ENCODE measurements at regions not wholly inside any gene's neighbourhood (a gene's known extent, or its start where the extent isn't known, plus 50 kb on each side); places are given as distances from the start of the nearest gene placed in this dataset.

- no peak overlapping the region for H3K4me3 Mint-ChIP-seq (ENCODE audit: unreplicated experiment)
- H3K27ac Mint-ChIP-seq (ENCODE audit: low read depth, unreplicated experiment), result no peak overlapping the region
- BruUV-seq (replicated peaks), result no TSS peak
- DNase-seq (ENCODE audit: unreplicated experiment), result no peak
- peaks cover 30% of the 10 kb centered on the region for H3K27me3 Mint-ChIP-seq (ENCODE audit: insufficient read depth, unreplicated experiment)
- intact Hi-C loops (cut with micrococcal nuclease), result no loop called here
- H3K36me3 Mint-ChIP-seq (ENCODE audit: insufficient read depth, unreplicated experiment), result no peaks in the 10 kb centered on the region
- CTCF ChIA-PET, result no interaction called here
- no peaks in the 10 kb centered on the region for H3K4me1 Mint-ChIP-seq (ENCODE audit: insufficient read depth, unreplicated experiment)
- TF ChIP-seq CTCF (IDR thresholded peaks at IDR 0.05; ENCODE audit: unreplicated experiment), result no peak
- H3K9me3 Mint-ChIP-seq (ENCODE audit: unreplicated experiment), result no peaks in the 10 kb centered on the region
- POLR2A ChIA-PET, result no interaction called here
Measured at GRCh38 chr9:19600538-19600937, 188.3 kb downstream of the SLC24A2 start.

GRCh38 chr9:19598722-19599121 lies 189.9 kb downstream of the ACER2 start:
- H3K4me3 Mint-ChIP-seq (ENCODE audit: unreplicated experiment), result no peak overlapping the region
- H3K4me1 Mint-ChIP-seq (ENCODE audit: insufficient read depth, unreplicated experiment), result no peaks in the 10 kb centered on the region
- DNase-seq (ENCODE audit: unreplicated experiment), result no peak
- H3K36me3 Mint-ChIP-seq (ENCODE audit: insufficient read depth, unreplicated experiment), result no peaks in the 10 kb centered on the region
- BruUV-seq (replicated peaks), result no TSS peak
- H3K27me3 Mint-ChIP-seq (ENCODE audit: insufficient read depth, unreplicated experiment), result peaks cover 24% of the 10 kb centered on the region
- intact Hi-C loops (cut with micrococcal nuclease), result no loop called here
- ChIA-PET POLR2A (no interaction called here), CTCF (interaction anchor here (0.6 to 1.1 kb wide), 3 partner anchors 26 to 1074 kb away, joined by 3 read pairs; no protein-coding TSS in a partner anchor)
- H3K9me3 Mint-ChIP-seq (ENCODE audit: unreplicated experiment), result no peaks in the 10 kb centered on the region
- TF ChIP-seq CTCF (IDR thresholded peaks at IDR 0.05; ENCODE audit: unreplicated experiment), result no peak
- H3K27ac Mint-ChIP-seq (ENCODE audit: low read depth, unreplicated experiment), result no peak overlapping the region

- ChIA-PET CTCF (interaction anchor here (0.6 to 0.8 kb wide), 2 partner anchors 14 to 21 kb away, joined by 3 read pairs; no protein-coding TSS in a partner anchor), POLR2A (no interaction called here)
- no peak overlapping the region for H3K4me3 Mint-ChIP-seq (ENCODE audit: unreplicated experiment)
- H3K9me3 Mint-ChIP-seq (ENCODE audit: unreplicated experiment), result no peaks in the 10 kb centered on the region
- BruUV-seq (replicated peaks), result no TSS peak
- no peaks in the 10 kb centered on the region for H3K36me3 Mint-ChIP-seq (ENCODE audit: insufficient read depth, unreplicated experiment)
- no peaks in the 10 kb centered on the region for H3K4me1 Mint-ChIP-seq (ENCODE audit: insufficient read depth, unreplicated experiment)
- DNase-seq (ENCODE audit: unreplicated experiment), result no peak
- H3K27ac Mint-ChIP-seq (ENCODE audit: low read depth, unreplicated experiment), result no peak overlapping the region
- intact Hi-C loops (cut with micrococcal nuclease), result no loop called here
- TF ChIP-seq CTCF (IDR thresholded peaks at IDR 0.05; ENCODE audit: unreplicated experiment), result no peak
- H3K27me3 Mint-ChIP-seq (ENCODE audit: insufficient read depth, unreplicated experiment), result peaks cover 24% of the 10 kb centered on the region
Measured at GRCh38 chr9:19597176-19597575, 188.4 kb downstream of the ACER2 start.

GRCh38 chr9:19595003-19595402 lies 186.2 kb downstream of the ACER2 start:
- no peak for DNase-seq (ENCODE audit: unreplicated experiment)
- intact Hi-C loops (cut with micrococcal nuclease), result no loop called here
- no peak for TF ChIP-seq CTCF (IDR thresholded peaks at IDR 0.05; ENCODE audit: unreplicated experiment)
- Mint-ChIP-seq H3K9me3 (ENCODE audit: unreplicated experiment) (no peaks in the 10 kb centered on the region), H3K36me3 (ENCODE audit: insufficient read depth, unreplicated experiment) (no peaks in the 10 kb centered on the region), H3K27ac (ENCODE audit: low read depth, unreplicated experiment) (no peak overlapping the region), H3K4me1 (ENCODE audit: insufficient read depth, unreplicated experiment) (no peaks in the 10 kb centered on the region), H3K27me3 (ENCODE audit: insufficient read depth, unreplicated experiment) (peaks cover 40% of the 10 kb centered on the region), H3K4me3 (ENCODE audit: unreplicated experiment) (no peak overlapping the region)
- CTCF ChIA-PET, result no interaction called here
- POLR2A ChIA-PET, result no interaction called here
- BruUV-seq (replicated peaks), result no TSS peak
